ENCODE measurements at regions not wholly inside any gene's neighbourhood (a gene's known extent, or its start where the extent isn't known, plus 50 kb on each side); places are given as distances from the start of the nearest gene placed in this dataset.
"Not testable (repeated sequence)": the region's sequence is repeated elsewhere in the genome, so short reads cannot be mapped to it uniquely, and the experiment has no call there.

GRCh38 chr3:166842784-166843183 is 537.3 kb downstream of the ZBBX start:
- not testable (repeated sequence) for TF ChIP-seq CTCF (conservative IDR thresholded peaks at IDR 0.05; ENCODE audit: low read depth, low read length); MXI1 (IDR thresholded peaks at IDR 0.05; ENCODE audit: borderline replicate concordance, low read depth, low read length); CEBPB (IDR thresholded peaks at IDR 0.05; ENCODE audit: low read depth, low read length); RAD21 (IDR thresholded peaks at IDR 0.05; ENCODE audit: low read length); RCOR1 (IDR thresholded peaks at IDR 0.05; ENCODE audit: insufficient replicate concordance, low read length); CHD1 (IDR thresholded peaks at IDR 0.05; ENCODE audit: low read depth, low read length); SMC3 (IDR thresholded peaks at IDR 0.05; ENCODE audit: low read depth, low read length); NFE2L2 (IDR thresholded peaks at IDR 0.05; ENCODE audit: low read depth, low read length); RFX5 (IDR thresholded peaks at IDR 0.05; ENCODE audit: low read depth, low read length); FOS (IDR thresholded peaks at IDR 0.05; ENCODE audit: low read depth, low read length); USF2 (IDR thresholded peaks at IDR 0.05; ENCODE audit: low read depth, low read length); POLR2A (IDR thresholded peaks at IDR 0.05; ENCODE audit: low read depth, low read length); MAZ (IDR thresholded peaks at IDR 0.05; ENCODE audit: borderline replicate concordance, low read depth, low read length)

Data from IMR-90 (cell line).